DMS53 (cell line): ENCODE measurements at regions not wholly inside any gene's neighbourhood (a gene's known extent, or its start where the extent isn't known, plus 50 kb on each side); places are given as distances from the start of the nearest gene placed in this dataset.
"Not testable (repeated sequence)": the region's sequence is repeated elsewhere in the genome, so short reads cannot be mapped to it uniquely, and the experiment has no call there.

Source experiments
- DNase-seq: peaks from one replicate; lab custom pipeline; 2025; lab: John Stamatoyannopoulos, UW

- no peak for DNase-seq
These were observed 262.8 kb upstream of the RFC3 start for GRCh38 chr13:33554919-33555791.

- DNase-seq = peak; percentile 17
These were observed 261.1 kb upstream of the RFC3 start for GRCh38 chr13:33556828-33557227.

- no peak for DNase-seq
These were observed 257.2 kb upstream of the RFC3 start for GRCh38 chr13:33560726-33561125.

GRCh38 chr13:33561627-33562026, 256.3 kb upstream of the RFC3 start:
- DNase-seq = no peak

DNA sequence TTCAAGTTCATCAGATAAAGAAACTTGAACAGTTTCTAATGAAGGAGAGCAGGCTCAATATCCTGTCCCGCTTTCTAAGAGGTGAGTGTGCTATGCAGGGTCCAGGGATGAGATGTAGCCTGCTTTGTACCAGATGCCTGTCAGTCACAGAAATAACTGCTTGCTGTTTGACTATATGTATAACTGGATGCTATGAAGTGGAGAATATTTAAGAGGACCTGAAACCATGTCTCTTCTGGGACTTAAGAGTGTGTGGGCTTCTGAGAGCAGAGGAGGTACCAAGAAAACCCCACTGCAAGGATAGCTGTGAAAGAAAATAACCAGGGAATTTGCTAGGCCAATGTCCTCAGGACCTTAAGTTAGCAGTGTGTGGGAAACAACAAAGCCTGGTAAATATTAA, 246.3 kb upstream of the RFC3 start:
- no peak for DNase-seq

DNA sequence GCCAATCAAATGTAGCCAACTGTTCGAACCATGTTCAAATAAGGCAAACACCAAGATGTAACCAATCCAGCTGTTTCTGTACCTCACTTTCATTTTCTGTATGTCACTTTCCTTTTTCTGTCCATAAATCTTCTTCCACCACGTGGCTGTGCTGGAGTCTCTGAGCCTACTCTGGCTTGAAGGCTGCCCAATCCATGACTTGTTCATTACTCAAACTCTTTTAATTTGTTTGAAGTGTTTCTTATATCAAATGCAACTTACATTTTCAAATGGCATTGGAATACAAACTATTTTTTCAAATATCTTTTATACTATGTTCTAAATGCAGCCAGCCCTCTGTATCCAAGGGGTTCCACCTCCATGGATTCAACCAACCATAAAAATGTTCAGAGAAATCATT, 245.6 kb upstream of the RFC3 start:
- not testable (repeated sequence) for DNase-seq

- DNase-seq = no peak
These were observed 242.6 kb upstream of the RFC3 start for GRCh38 chr13:33575378-33575777.

DNA sequence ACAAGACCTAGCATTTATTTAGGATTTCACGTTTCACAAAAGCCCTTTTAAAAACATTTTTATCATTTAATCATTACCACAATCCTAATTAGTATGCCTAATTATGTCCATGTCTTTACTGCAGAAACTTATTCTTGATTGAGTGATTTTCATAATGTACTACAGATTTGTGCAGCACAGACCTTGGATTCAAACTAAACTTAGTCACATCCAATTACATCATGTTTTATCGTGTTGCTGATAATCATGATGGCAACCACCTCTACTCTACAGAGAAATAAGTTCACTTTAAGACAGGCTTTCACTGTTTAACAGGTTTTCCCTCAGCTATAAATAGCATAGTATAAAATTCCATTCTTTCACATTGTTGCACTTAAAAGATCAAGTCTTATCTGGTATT, 240.9 kb upstream of the RFC3 start:
- no peak for DNase-seq

GRCh38 chr13:33578786-33579185, 239.2 kb upstream of the RFC3 start:
- DNase-seq = peak; percentile 20

DNA sequence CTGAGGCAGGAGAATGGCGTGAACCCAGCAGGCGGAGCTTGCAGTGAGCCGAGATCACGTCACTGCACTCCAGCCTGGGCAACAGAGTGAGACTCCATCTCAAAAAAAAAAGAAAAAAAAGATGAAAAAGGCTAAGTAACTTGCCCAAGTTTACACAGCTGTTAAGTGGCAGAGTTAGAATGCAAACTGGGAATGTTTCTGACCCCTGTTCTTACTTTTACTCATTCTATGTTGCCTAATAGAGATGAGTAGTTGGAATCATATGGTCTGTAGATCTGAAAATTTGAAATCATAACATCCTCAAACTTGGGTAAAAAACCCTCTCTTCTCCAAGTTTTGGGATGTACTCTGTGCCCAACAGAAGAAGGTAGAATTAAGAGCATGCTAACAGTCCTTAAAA, 235.8 kb upstream of the RFC3 start:
- no peak for DNase-seq

- no peak for DNase-seq
These were observed 234.6 kb upstream of the RFC3 start for GRCh38 chr13:33583398-33583797.

GRCh38 chr13:33590936-33591335, 227.0 kb upstream of the RFC3 start:
- DNase-seq = no peak

- DNase-seq = peak; percentile 41
These were observed 211.3 kb upstream of the RFC3 start for GRCh38 chr13:33606692-33607091.

GRCh38 chr13:33610438-33611120, 207.4 kb upstream of the RFC3 start:
- no peak for DNase-seq

- no peak for DNase-seq
These were observed 206.7 kb upstream of the RFC3 start for GRCh38 chr13:33611121-33611805.

GRCh38 chr13:33612641-33613638, 205.0 kb upstream of the RFC3 start:
- DNase-seq = no peak

- DNase-seq = no peak
These were observed 202.5 kb upstream of the RFC3 start for GRCh38 chr13:33615436-33615835.

GRCh38 chr13:33616130-33616529, 201.8 kb upstream of the RFC3 start:
- no peak for DNase-seq

DNA sequence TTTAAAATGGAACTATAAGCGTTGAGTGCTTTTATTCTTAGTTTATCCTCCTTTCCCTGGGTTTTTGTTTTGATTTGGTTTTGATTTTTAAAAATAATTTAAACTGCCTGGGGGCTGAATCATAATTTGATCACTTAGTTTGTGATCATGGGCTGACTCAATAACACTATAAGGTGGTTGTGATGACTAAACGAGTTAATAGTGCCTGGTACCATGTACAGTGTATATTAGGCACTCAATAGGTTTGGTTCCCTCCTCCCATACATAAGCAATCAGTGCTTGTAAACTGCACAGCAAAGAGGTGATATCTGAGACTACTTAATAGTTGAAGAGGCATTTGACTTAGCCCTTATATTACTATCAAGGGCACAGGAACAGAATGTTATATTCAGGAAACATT, 200.9 kb upstream of the RFC3 start:
- no peak for DNase-seq

DNA sequence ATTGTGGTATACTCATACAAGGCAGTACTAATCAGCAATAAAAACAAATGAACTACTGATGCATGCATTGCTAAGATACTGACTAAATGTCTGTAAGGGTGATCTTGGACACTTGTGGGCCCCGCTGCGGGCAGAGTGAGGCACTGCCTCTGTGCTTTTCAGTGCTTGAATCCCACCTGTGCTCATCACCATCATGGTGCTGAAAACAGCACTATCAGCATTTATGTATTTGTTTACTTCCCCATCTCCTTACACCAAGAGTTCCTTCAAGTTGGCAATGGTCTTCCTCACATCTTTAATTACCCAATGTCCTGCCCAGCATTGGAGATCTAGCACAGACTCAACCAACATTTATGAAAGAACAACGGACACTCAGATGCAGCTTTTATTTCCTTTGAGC, 193.7 kb upstream of the RFC3 start:
- DNase-seq = no peak

DNA sequence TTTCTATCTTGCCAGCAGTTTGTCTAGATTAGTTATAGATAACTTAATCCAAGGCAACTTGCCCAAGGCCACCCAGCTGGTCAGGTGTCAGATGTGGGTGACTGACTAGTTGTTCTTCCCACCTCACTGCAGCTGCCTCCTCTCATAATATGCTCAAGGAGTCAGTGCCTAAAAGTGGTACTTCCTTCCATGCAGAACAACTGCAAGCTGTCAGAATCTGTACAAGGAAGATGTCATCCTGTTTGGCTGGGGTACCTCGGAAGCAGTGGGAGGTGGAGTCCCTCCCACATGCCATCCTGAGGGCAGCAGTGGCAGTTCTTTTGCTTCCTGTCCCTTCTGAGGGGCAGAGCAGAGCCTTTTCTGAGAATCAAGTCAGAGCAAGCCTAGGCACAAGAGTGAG, 193.2 kb upstream of the RFC3 start:
- DNase-seq = no peak

- no peak for DNase-seq
These were observed 191.5 kb upstream of the RFC3 start for GRCh38 chr13:33626407-33626806.
